Activated CD8-positive, alpha-beta T cell treated with anti-CD3 and anti-CD28 coated beads, Interleukin-2, amount 10 ng/mL, durations not matched to agents 7 days and 5 days (primary cell): ENCODE measurements at regions not wholly inside any gene's neighbourhood (a gene's known extent, or its start where the extent isn't known, plus 50 kb on each side); places are given as distances from the start of the nearest gene placed in this dataset.

Source experiments
- ATAC-seq: fragments of 150-1000 bp; cut with Tn5 transposase; one replicate; pipeline ENCODE4 v1.10.0; 2021; ENCODE audit warnings: moderate library complexity
- CTCF ChIA-PET: fragments of 350-600 bp; sonication (Branson Sonifier 250); formaldehyde crosslinking; loops from one replicate; lab custom pipeline; 2021; ENCODE audit warnings: antibody characterized with exemption; lab: Charles Lee
- POLR2A ChIA-PET: fragments of 350-600 bp; sonication (Branson Sonifier 250); formaldehyde crosslinking; loops from one replicate; lab custom pipeline; 2021; ENCODE audit warnings: antibody characterized with exemption; lab: Charles Lee
- DNase-seq: peaks from one replicate; pipeline ENCODE4 v3.0.0-alpha.2; 2020
- H3K27ac Mint-ChIP-seq: one replicate; pipeline ENCODE4 v1.8.0; 2021; ENCODE audit warnings: mild to moderate bottlenecking, mixed read lengths
- H3K27me3 Mint-ChIP-seq: one replicate; pipeline ENCODE4 v1.8.0; 2021; ENCODE audit warnings: low read depth, mixed read lengths
- H3K36me3 Mint-ChIP-seq: one replicate; pipeline ENCODE4 v1.8.0; 2021; ENCODE audit warnings: low read depth, mixed read lengths
- H3K4me1 Mint-ChIP-seq: one replicate; pipeline ENCODE4 v1.8.0; 2021; ENCODE audit warnings: low read depth, mixed read lengths
- H3K4me3 Mint-ChIP-seq: one replicate; pipeline ENCODE4 v1.8.0; 2021; ENCODE audit warnings: mild to moderate bottlenecking, mixed read lengths
- H3K9me3 Mint-ChIP-seq: one replicate; pipeline ENCODE4 v1.8.0; 2022; ENCODE audit warnings: mixed read lengths; ENCODE audit not compliant: insufficient read depth

GRCh38 chr14:76583174-76583573 is 178.1 kb upstream of the VASH1 start:
- CTCF ChIA-PET = no interaction called here
- POLR2A ChIA-PET = no interaction called here
- H3K27ac Mint-ChIP-seq = no peak overlapping the region

GRCh38 chr14:76583805-76584204 is 177.5 kb upstream of the VASH1 start:
- DNase-seq (no peak), ATAC-seq (no peak)
- H3K27me3 Mint-ChIP-seq = no peaks in the 10 kb centered on the region
- H3K27ac Mint-ChIP-seq = no peak overlapping the region
- ChIA-PET CTCF (no interaction called here), POLR2A (no interaction called here)
- no peaks in the 10 kb centered on the region for H3K4me1 Mint-ChIP-seq
- H3K36me3 Mint-ChIP-seq = no peaks in the 10 kb centered on the region
- H3K9me3 Mint-ChIP-seq = no peaks in the 10 kb centered on the region
- no peak overlapping the region for H3K4me3 Mint-ChIP-seq

More at GRCh38 chr14:76583174-76583573, 178.1 kb upstream of the VASH1 start:
- H3K27me3 Mint-ChIP-seq = no peaks in the 10 kb centered on the region
- H3K36me3 Mint-ChIP-seq = no peaks in the 10 kb centered on the region
- H3K9me3 Mint-ChIP-seq = no peaks in the 10 kb centered on the region
- H3K4me3 Mint-ChIP-seq = no peak overlapping the region
- no peak for DNase-seq
- no peaks in the 10 kb centered on the region for H3K4me1 Mint-ChIP-seq
- ATAC-seq = no peak

- Mint-ChIP-seq H3K27ac (no peak overlapping the region), H3K4me3 (no peak overlapping the region), H3K27me3 (no peaks in the 10 kb centered on the region), H3K4me1 (no peaks in the 10 kb centered on the region), H3K9me3 (no peaks in the 10 kb centered on the region), H3K36me3 (no peaks in the 10 kb centered on the region)
- DNase-seq = no peak
- ATAC-seq = no peak
- ChIA-PET CTCF (no interaction called here), POLR2A (no interaction called here)
Observed at GRCh38 chr14:76584271-76584702, 177.0 kb upstream of the VASH1 start.

GRCh38 chr14:76585616-76586015 is 175.7 kb upstream of the VASH1 start:
- ChIA-PET CTCF (no interaction called here), POLR2A (no interaction called here)
- DNase-seq = no peak
- H3K4me3 Mint-ChIP-seq = no peak overlapping the region
- no peaks in the 10 kb centered on the region for H3K9me3 Mint-ChIP-seq
- no peak for ATAC-seq
- no peaks in the 10 kb centered on the region for H3K4me1 Mint-ChIP-seq
- no peak overlapping the region for H3K27ac Mint-ChIP-seq
- no peaks in the 10 kb centered on the region for H3K27me3 Mint-ChIP-seq
- no peaks in the 10 kb centered on the region for H3K36me3 Mint-ChIP-seq

- ATAC-seq (no peak), DNase-seq (no peak)
- no peaks in the 10 kb centered on the region for H3K36me3 Mint-ChIP-seq
- H3K9me3 Mint-ChIP-seq = no peaks in the 10 kb centered on the region
- ChIA-PET CTCF (no interaction called here), POLR2A (no interaction called here)
- H3K4me3 Mint-ChIP-seq = no peak overlapping the region
- no peak overlapping the region for H3K27ac Mint-ChIP-seq
- no peaks in the 10 kb centered on the region for H3K27me3 Mint-ChIP-seq
- H3K4me1 Mint-ChIP-seq = no peaks in the 10 kb centered on the region
Observed at GRCh38 chr14:76589246-76589645, 172.0 kb upstream of the VASH1 start.

GRCh38 chr14:76591266-76591665 is 170.0 kb upstream of the VASH1 start:
- peaks cover 2% of the 10 kb centered on the region for H3K27me3 Mint-ChIP-seq
- no peaks in the 10 kb centered on the region for H3K36me3 Mint-ChIP-seq
- ATAC-seq (no peak), DNase-seq (no peak)
- no peaks in the 10 kb centered on the region for H3K9me3 Mint-ChIP-seq
- POLR2A ChIA-PET = no interaction called here
- no peak overlapping the region for H3K27ac Mint-ChIP-seq
- H3K4me1 Mint-ChIP-seq = no peaks in the 10 kb centered on the region
- CTCF ChIA-PET = no interaction called here
- no peak overlapping the region for H3K4me3 Mint-ChIP-seq

- H3K27me3 Mint-ChIP-seq = peaks cover 2% of the 10 kb centered on the region
- POLR2A ChIA-PET = no interaction called here
- no peak overlapping the region for H3K27ac Mint-ChIP-seq
- no peaks in the 10 kb centered on the region for H3K4me1 Mint-ChIP-seq
- H3K9me3 Mint-ChIP-seq = no peaks in the 10 kb centered on the region
- no peak for DNase-seq
- CTCF ChIA-PET = no interaction called here
- ATAC-seq = no peak
- H3K36me3 Mint-ChIP-seq = no peaks in the 10 kb centered on the region
- H3K4me3 Mint-ChIP-seq = no peak overlapping the region
Observed at GRCh38 chr14:76595266-76595665, 166.0 kb upstream of the VASH1 start.

GRCh38 chr14:76597387-76597786 is 163.9 kb upstream of the VASH1 start:
- CTCF ChIA-PET = no interaction called here
- no peak overlapping the region for H3K27ac Mint-ChIP-seq
- no peaks in the 10 kb centered on the region for H3K4me1 Mint-ChIP-seq
- ATAC-seq = no peak
- no peaks in the 10 kb centered on the region for H3K9me3 Mint-ChIP-seq
- POLR2A ChIA-PET = no interaction called here
- no peaks in the 10 kb centered on the region for H3K36me3 Mint-ChIP-seq
- no peak overlapping the region for H3K4me3 Mint-ChIP-seq
- peaks cover 2% of the 10 kb centered on the region for H3K27me3 Mint-ChIP-seq
- DNase-seq = no peak

GRCh38 chr14:76599141-76599540 is 162.1 kb upstream of the VASH1 start:
- DNase-seq (no peak), ATAC-seq (no peak)
- no peaks in the 10 kb centered on the region for H3K36me3 Mint-ChIP-seq

GRCh38 chr14:76599559-76600287 is 161.5 kb upstream of the VASH1 start:
- no peak overlapping the region for H3K4me3 Mint-ChIP-seq
- no peak for DNase-seq
- H3K27me3 Mint-ChIP-seq = peaks cover 2% of the 10 kb centered on the region
- no peak for ATAC-seq
- ChIA-PET CTCF (no interaction called here), POLR2A (no interaction called here)
- no peak overlapping the region for H3K27ac Mint-ChIP-seq
- H3K4me1 Mint-ChIP-seq = no peaks in the 10 kb centered on the region
- no peaks in the 10 kb centered on the region for H3K9me3 Mint-ChIP-seq
- H3K36me3 Mint-ChIP-seq = no peaks in the 10 kb centered on the region

More at GRCh38 chr14:76599141-76599540, 162.1 kb upstream of the VASH1 start:
- ChIA-PET CTCF (no interaction called here), POLR2A (interaction anchor here (0.6 kb wide), 1 partner anchor 581 kb away, joined by 3 read pairs; no protein-coding TSS in a partner anchor)
- Mint-ChIP-seq H3K4me1 (no peaks in the 10 kb centered on the region), H3K27me3 (peaks cover 2% of the 10 kb centered on the region), H3K4me3 (no peak overlapping the region), H3K9me3 (no peaks in the 10 kb centered on the region), H3K27ac (no peak overlapping the region)

- H3K4me1 Mint-ChIP-seq = no peaks in the 10 kb centered on the region
- H3K4me3 Mint-ChIP-seq = no peak overlapping the region
- H3K9me3 Mint-ChIP-seq = no peaks in the 10 kb centered on the region
- DNase-seq = no peak
- H3K36me3 Mint-ChIP-seq = no peaks in the 10 kb centered on the region
- no peak for ATAC-seq
- H3K27me3 Mint-ChIP-seq = no peaks in the 10 kb centered on the region
- no peak overlapping the region for H3K27ac Mint-ChIP-seq
- ChIA-PET CTCF (no interaction called here), POLR2A (no interaction called here)
Observed at GRCh38 chr14:76603713-76604112, 157.6 kb upstream of the VASH1 start.

- Mint-ChIP-seq H3K27ac (no peak overlapping the region), H3K27me3 (peaks cover 8% of the 10 kb centered on the region), H3K36me3 (no peaks in the 10 kb centered on the region), H3K9me3 (no peaks in the 10 kb centered on the region), H3K4me3 (no peak overlapping the region), H3K4me1 (no peaks in the 10 kb centered on the region)
- ChIA-PET POLR2A (no interaction called here), CTCF (no interaction called here)
- no peak for DNase-seq
- ATAC-seq = no peak
Observed at GRCh38 chr14:76607510-76607909, 153.8 kb upstream of the VASH1 start.

- Mint-ChIP-seq H3K9me3 (peaks cover 10% of the 10 kb centered on the region), H3K4me3 (no peak overlapping the region), H3K27me3 (peaks cover 8% of the 10 kb centered on the region), H3K36me3 (no peaks in the 10 kb centered on the region), H3K27ac (no peak overlapping the region), H3K4me1 (no peaks in the 10 kb centered on the region)
- ChIA-PET CTCF (no interaction called here), POLR2A (no interaction called here)
- no peak for ATAC-seq
- no peak for DNase-seq
Observed at GRCh38 chr14:76612654-76613053, 148.6 kb upstream of the VASH1 start.
